Astrocyte (in vitro differentiated cells and primary cell): ENCODE measurements at regions not wholly inside any gene's neighbourhood (a gene's known extent, or its start where the extent isn't known, plus 50 kb on each side); places are given as distances from the start of the nearest gene placed in this dataset.

Experiments
- EZH2 ChIP-seq: IDR thresholded peaks from 2 replicates; pipeline ENCODE4 v1.6.1; 2012; ENCODE audit warnings: mild to moderate bottlenecking, low read length, inconsistent platforms; ENCODE audit not compliant: insufficient read depth
- TF ChIP-seq, protein P1 (sequence below): IDR thresholded peaks from 2 replicates; pipeline ENCODE4 v1.5.1; 2011; ENCODE audit warnings: low read depth, mild to moderate bottlenecking, inconsistent platforms, low read length, moderate library complexity; ENCODE audit not compliant: insufficient read depth

DNA sequence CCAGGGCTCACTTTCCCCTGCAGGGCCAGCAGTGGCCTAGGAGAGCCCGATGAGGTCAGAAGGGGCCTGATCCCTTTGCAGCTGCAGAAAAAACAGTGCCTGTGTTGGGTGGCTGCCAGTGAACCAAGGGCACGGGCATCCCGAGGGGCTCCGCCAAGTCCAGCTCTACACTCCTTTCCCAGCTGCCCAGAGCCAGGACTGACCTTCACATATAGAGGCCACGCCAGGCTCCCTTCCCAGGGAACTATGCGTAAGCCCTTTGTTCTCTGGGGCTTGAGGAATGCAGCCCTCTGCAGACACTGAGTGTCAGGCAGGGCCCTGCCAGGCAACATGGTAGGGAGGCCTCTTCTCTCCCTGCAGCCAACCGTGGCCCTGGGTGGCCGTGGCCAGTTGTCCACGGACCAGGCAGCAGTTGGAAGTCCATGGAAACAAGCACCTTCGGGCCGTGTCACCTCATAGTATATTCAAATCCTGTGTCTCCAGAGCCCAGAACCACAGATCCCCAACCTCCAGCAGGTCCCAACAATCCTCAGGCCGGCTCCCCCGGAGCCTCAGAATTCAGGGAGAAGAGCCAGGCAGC lies 194.0 kb downstream of the NPHP4 start:
- no peak for TF ChIP-seq EZH2
- TF ChIP-seq, protein P1, sequence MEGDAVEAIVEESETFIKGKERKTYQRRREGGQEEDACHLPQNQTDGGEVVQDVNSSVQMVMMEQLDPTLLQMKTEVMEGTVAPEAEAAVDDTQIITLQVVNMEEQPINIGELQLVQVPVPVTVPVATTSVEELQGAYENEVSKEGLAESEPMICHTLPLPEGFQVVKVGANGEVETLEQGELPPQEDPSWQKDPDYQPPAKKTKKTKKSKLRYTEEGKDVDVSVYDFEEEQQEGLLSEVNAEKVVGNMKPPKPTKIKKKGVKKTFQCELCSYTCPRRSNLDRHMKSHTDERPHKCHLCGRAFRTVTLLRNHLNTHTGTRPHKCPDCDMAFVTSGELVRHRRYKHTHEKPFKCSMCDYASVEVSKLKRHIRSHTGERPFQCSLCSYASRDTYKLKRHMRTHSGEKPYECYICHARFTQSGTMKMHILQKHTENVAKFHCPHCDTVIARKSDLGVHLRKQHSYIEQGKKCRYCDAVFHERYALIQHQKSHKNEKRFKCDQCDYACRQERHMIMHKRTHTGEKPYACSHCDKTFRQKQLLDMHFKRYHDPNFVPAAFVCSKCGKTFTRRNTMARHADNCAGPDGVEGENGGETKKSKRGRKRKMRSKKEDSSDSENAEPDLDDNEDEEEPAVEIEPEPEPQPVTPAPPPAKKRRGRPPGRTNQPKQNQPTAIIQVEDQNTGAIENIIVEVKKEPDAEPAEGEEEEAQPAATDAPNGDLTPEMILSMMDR = no peak
